GM12878 (cell line): ENCODE measurements at regions not wholly inside any gene's neighbourhood (a gene's known extent, or its start where the extent isn't known, plus 50 kb on each side); places are given as distances from the start of the nearest gene placed in this dataset.

Experiments
- ASH2L ChIP-seq: fragments of 300-600, 200-600 bp; sonication (generic); IDR thresholded peaks from 2 replicates; pipeline ENCODE4 v1.6.1; 2017; ENCODE audit warnings: low read depth, mild to moderate bottlenecking, borderline replicate concordance
- CBFB ChIP-seq: IDR thresholded peaks from 2 replicates; pipeline ENCODE4 v1.6.1; 2016; ENCODE audit warnings: antibody characterized with exemption, low read depth
- CBX5 ChIP-seq: sonication (generic); IDR thresholded peaks from 2 replicates; pipeline ENCODE4 v1.6.1; 2016; ENCODE audit warnings: low read depth, moderate library complexity, mild to moderate bottlenecking, inconsistent platforms
- CHD4 ChIP-seq: fragments of 200-600 bp; sonication (generic); IDR thresholded peaks from 2 replicates; pipeline ENCODE4 v1.6.1; 2016; ENCODE audit warnings: mild to moderate bottlenecking
- CREB1 ChIP-seq: IDR thresholded peaks from 2 replicates; pipeline ENCODE4 v1.6.1; 2012; ENCODE audit warnings: low read depth, mild to moderate bottlenecking, inconsistent platforms
- CREM ChIP-seq: IDR thresholded peaks from 2 replicates; pipeline ENCODE4 v1.6.1; 2014; ENCODE audit warnings: antibody characterized with exemption, low read depth
- EGR1 ChIP-seq, 2 experiments: IDR thresholded peaks; 1 replicate in 1 of 2; 2 replicates in 1 of 2; pipeline ENCODE4 v1.6.1; 2011 to 2012; ENCODE audit warnings: low read depth in 2 of 2, low read length in 2 of 2, borderline replicate concordance in 1 of 2, mild to moderate bottlenecking in 1 of 2, moderate library complexity in 1 of 2
- FOXM1 ChIP-seq: IDR thresholded peaks from 2 replicates; pipeline ENCODE4 v1.6.1; 2012; ENCODE audit warnings: low read depth, mild to moderate bottlenecking, inconsistent platforms, low read length, moderate library complexity
- HCFC1 ChIP-seq: fragments of 150-350 bp; IDR thresholded peaks from 2 replicates; pipeline ENCODE4 v1.6.1; 2014; ENCODE audit warnings: low read length
- MTA3 ChIP-seq: IDR thresholded peaks from 2 replicates; pipeline ENCODE4 v1.6.1; 2012; ENCODE audit warnings: low read length, inconsistent platforms, borderline replicate concordance
- NFIC ChIP-seq: IDR thresholded peaks from 2 replicates; pipeline ENCODE4 v1.6.1; 2012; ENCODE audit warnings: low read depth, mild to moderate bottlenecking, inconsistent platforms, low read length, moderate library complexity
- SMAD1 ChIP-seq: fragments of 450-650 bp; IDR thresholded peaks from 2 replicates; pipeline ENCODE4 v1.6.1; 2018; ENCODE audit warnings: mild to moderate bottlenecking, low read depth; ENCODE audit not compliant: partially characterized antibody
- TCF7 ChIP-seq: IDR thresholded peaks from 2 replicates; pipeline ENCODE4 v1.6.1; 2014; ENCODE audit warnings: antibody characterized with exemption, borderline replicate concordance
- YY1 ChIP-seq: IDR thresholded peaks from 2 replicates; pipeline ENCODE4 v1.6.1; 2011; ENCODE audit warnings: low read depth, mild to moderate bottlenecking, low read length
- ZNF384 ChIP-seq: IDR thresholded peaks from 2 replicates; pipeline ENCODE4 v1.6.1; 2012; ENCODE audit warnings: low read depth, mild to moderate bottlenecking, low read length, improper control_type of control experiment, borderline replicate concordance
- TF ChIP-seq, protein P1 (sequence below): fragments of 150-350 bp; IDR thresholded peaks from 2 replicates; pipeline ENCODE4 v1.6.1; 2014; ENCODE audit warnings: mild to moderate bottlenecking, low read depth, low read length
- TF ChIP-seq, protein P2 (sequence below), 3 experiments: IDR thresholded peaks in 2 of 3; conservative IDR thresholded peaks in 1 of 3; 2 replicates each; pipeline ENCODE4 v1.5.1; 2011; ENCODE audit warnings: low read depth in 3 of 3, low read length in 3 of 3, mild to moderate bottlenecking in 3 of 3, control low read depth in 2 of 3, moderate library complexity in 2 of 3, inconsistent platforms in 1 of 3, mixed read lengths in 1 of 3; ENCODE audit not compliant: control insufficient read depth in 2 of 3, insufficient read depth in 1 of 3; ENCODE audit errors: extremely low read depth in 1 of 3
- TF ChIP-seq, protein P3 (sequence below): IDR thresholded peaks from 2 replicates; pipeline ENCODE4 v1.6.1; 2012; ENCODE audit warnings: low read depth, low read length, improper control_type of control experiment
- TF ChIP-seq, protein P4 (sequence below): fragments of 450-650 bp; formaldehyde crosslinking; IDR thresholded peaks from 2 replicates; pipeline ENCODE4 v1.4.0; 2022; ENCODE audit warnings: mild to moderate bottlenecking, moderate library complexity
- TF ChIP-seq, protein P5 (sequence below): fragments of 450-650 bp; IDR thresholded peaks from 2 replicates; pipeline ENCODE4 v1.6.1; 2017; ENCODE audit warnings: low read depth, mild to moderate bottlenecking, moderate library complexity

DNA sequence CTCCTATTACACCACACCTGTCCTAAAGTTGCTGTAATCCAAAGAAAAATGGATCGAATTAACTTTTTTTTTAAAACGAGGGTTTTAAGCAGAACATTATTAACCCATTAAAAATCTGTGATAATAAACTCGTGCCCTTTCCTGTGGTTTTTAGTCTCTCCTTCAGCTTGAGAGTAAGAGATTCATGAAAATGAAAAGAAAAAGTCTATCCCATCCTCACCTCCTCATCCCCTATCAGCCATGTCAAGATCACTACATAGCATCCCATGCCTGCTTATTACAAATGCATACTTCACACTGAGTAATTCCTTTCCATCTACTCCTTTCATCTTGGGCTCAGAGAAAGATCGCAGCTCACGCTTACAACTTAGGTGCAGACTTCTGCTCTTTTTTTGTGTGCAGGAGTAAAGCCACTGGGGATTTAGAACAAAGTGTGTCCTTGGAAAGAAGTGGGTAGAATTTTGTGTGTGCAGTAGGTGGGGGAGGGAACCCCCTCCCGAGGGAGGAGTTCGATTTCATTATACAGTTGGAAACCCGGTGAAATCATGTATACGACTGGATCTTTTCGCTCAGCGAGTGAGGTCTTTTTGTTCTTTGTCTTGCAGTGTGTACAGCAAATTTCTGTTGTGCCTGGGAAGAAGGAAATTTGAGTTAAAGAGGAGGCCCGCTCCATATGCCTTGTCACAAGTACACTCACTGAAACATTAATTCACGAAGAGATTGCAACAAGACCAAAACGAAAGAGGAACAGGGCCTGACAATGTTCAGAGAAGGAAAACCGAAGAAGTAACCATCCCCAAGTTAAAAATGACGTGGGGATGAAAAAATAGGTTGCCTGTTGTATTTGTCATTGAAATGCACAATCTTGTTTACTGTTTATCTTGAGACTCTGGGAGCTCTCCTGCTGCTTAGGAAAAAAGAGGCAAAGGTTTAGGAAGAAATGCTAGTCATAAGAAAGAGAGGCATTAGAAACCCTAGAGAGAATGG, 146.5 kb upstream of the ZNF217 start (continued):
- TF ChIP-seq MTA3 (no peak), EGR1 (IDR thresholded peaks at IDR 0.05; ENCODE audit: borderline replicate concordance in 1 of 2, low read depth in 2 of 2, low read length in 2 of 2) (no peak), TCF7 (0 out of 2 replicates have a peak, but pooled peaks have one; percentile 22), ZNF384 (no peak), FOXM1 (no peak), SMAD1 (no peak), CBFB (peak; percentile 50; the same call in 1 of the 2 replicates), YY1 (0 out of 2 replicates have a peak, but pooled peaks have one; percentile 8), NFIC (peak; percentile 62), CHD4 (no peak), CREM (peak; percentile 78), CBX5 (no peak), ASH2L (peak; percentile 83; the same call in 1 of the 2 replicates), HCFC1 (no peak), CREB1 (peak; percentile 85)
- TF ChIP-seq, protein P1, sequence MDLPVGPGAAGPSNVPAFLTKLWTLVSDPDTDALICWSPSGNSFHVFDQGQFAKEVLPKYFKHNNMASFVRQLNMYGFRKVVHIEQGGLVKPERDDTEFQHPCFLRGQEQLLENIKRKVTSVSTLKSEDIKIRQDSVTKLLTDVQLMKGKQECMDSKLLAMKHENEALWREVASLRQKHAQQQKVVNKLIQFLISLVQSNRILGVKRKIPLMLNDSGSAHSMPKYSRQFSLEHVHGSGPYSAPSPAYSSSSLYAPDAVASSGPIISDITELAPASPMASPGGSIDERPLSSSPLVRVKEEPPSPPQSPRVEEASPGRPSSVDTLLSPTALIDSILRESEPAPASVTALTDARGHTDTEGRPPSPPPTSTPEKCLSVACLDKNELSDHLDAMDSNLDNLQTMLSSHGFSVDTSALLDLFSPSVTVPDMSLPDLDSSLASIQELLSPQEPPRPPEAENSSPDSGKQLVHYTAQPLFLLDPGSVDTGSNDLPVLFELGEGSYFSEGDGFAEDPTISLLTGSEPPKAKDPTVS: no peak
- TF ChIP-seq, protein P2, sequence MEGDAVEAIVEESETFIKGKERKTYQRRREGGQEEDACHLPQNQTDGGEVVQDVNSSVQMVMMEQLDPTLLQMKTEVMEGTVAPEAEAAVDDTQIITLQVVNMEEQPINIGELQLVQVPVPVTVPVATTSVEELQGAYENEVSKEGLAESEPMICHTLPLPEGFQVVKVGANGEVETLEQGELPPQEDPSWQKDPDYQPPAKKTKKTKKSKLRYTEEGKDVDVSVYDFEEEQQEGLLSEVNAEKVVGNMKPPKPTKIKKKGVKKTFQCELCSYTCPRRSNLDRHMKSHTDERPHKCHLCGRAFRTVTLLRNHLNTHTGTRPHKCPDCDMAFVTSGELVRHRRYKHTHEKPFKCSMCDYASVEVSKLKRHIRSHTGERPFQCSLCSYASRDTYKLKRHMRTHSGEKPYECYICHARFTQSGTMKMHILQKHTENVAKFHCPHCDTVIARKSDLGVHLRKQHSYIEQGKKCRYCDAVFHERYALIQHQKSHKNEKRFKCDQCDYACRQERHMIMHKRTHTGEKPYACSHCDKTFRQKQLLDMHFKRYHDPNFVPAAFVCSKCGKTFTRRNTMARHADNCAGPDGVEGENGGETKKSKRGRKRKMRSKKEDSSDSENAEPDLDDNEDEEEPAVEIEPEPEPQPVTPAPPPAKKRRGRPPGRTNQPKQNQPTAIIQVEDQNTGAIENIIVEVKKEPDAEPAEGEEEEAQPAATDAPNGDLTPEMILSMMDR (IDR thresholded peaks at IDR 0.05 in 2 of 3, conservative IDR thresholded peaks at IDR 0.05 in 1 of 3; ENCODE audit: control insufficient read depth in 2 of 3, extremely low read depth in 1 of 3, insufficient read depth in 1 of 3, low read depth in 3 of 3, low read length in 3 of 3): no peak
- TF ChIP-seq, protein P3, sequence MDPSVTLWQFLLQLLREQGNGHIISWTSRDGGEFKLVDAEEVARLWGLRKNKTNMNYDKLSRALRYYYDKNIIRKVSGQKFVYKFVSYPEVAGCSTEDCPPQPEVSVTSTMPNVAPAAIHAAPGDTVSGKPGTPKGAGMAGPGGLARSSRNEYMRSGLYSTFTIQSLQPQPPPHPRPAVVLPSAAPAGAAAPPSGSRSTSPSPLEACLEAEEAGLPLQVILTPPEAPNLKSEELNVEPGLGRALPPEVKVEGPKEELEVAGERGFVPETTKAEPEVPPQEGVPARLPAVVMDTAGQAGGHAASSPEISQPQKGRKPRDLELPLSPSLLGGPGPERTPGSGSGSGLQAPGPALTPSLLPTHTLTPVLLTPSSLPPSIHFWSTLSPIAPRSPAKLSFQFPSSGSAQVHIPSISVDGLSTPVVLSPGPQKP: no peak
- TF ChIP-seq, protein P4, sequence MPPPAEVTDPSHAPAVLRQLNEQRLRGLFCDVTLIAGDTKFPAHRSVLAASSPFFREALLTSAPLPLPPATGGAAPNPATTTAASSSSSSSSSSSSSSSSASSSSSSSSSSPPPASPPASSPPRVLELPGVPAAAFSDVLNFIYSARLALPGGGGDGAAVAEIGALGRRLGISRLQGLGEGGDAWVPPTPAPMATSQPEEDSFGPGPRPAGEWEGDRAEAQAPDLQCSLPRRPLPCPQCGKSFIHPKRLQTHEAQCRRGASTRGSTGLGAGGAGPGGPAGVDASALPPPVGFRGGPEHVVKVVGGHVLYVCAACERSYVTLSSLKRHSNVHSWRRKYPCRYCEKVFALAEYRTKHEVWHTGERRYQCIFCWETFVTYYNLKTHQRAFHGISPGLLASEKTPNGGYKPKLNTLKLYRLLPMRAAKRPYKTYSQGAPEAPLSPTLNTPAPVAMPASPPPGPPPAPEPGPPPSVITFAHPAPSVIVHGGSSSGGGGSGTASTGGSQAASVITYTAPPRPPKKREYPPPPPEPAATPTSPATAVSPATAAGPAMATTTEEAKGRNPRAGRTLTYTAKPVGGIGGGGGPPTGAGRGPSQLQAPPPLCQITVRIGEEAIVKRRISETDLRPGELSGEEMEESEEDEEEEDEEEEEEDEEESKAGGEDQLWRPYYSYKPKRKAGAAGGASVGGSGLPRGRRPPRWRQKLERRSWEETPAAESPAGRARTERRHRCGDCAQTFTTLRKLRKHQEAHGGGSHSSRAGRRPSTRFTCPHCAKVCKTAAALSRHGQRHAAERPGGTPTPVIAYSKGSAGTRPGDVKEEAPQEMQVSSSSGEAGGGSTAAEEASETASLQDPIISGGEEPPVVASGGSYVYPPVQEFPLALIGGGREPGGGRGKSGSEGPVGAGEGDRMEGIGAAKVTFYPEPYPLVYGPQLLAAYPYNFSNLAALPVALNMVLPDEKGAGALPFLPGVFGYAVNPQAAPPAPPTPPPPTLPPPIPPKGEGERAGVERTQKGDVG (CRISPR knock-in tag): no peak
- TF ChIP-seq, protein P5, sequence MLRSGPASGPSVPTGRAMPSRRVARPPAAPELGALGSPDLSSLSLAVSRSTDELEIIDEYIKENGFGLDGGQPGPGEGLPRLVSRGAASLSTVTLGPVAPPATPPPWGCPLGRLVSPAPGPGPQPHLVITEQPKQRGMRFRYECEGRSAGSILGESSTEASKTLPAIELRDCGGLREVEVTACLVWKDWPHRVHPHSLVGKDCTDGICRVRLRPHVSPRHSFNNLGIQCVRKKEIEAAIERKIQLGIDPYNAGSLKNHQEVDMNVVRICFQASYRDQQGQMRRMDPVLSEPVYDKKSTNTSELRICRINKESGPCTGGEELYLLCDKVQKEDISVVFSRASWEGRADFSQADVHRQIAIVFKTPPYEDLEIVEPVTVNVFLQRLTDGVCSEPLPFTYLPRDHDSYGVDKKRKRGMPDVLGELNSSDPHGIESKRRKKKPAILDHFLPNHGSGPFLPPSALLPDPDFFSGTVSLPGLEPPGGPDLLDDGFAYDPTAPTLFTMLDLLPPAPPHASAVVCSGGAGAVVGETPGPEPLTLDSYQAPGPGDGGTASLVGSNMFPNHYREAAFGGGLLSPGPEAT: peak; percentile 55; the same call in 1 of the 2 replicates
